K562 (cell line): ENCODE measurements at regions not wholly inside any gene's neighbourhood (a gene's known extent, or its start where the extent isn't known, plus 50 kb on each side); places are given as distances from the start of the nearest gene placed in this dataset.

Source experiments
- ATF3 ChIP-seq, 2 experiments: fragments of 450-650 bp in 1 of 2; sonication (generic) in 1 of 2; formaldehyde crosslinking in 1 of 2; IDR thresholded peaks in 1 of 2; conservative IDR thresholded peaks in 1 of 2; 2 replicates each; pipeline versions ENCODE4 v1.6.1 to v1.8.1; 2016 to 2023; ENCODE audit warnings: mild to moderate bottlenecking in 2 of 2, moderate library complexity in 2 of 2, inconsistent platforms in 1 of 2, missing genetic modification reagents in 1 of 2
- CREM ChIP-seq: IDR thresholded peaks from 2 replicates; pipeline ENCODE4 v1.6.1; 2014; ENCODE audit warnings: antibody characterized with exemption, low read depth
- DEAF1 ChIP-seq: fragments of 450-650 bp; formaldehyde crosslinking; IDR thresholded peaks from 2 replicates; pipeline ENCODE4 v1.4.0; 2020; ENCODE audit warnings: mild to moderate bottlenecking, moderate library complexity
- DMBX1 ChIP-seq: fragments of 250-450 bp; sonication (Bioruptor Pico); IDR thresholded peaks from 2 replicates; pipeline ENCODE4 v1.8.0; 2022; ENCODE audit warnings: inconsistent platforms, mild to moderate bottlenecking, moderate library complexity, borderline replicate concordance
- EGR1 ChIP-seq: fragments of 450-650 bp; conservative IDR thresholded peaks from 2 replicates; pipeline ENCODE4 v1.6.1; 2017; ENCODE audit warnings: mild to moderate bottlenecking
- ETV1 ChIP-seq: fragments of 450-650 bp; conservative IDR thresholded peaks from 2 replicates; pipeline ENCODE4 v1.6.1; 2016; ENCODE audit warnings: missing genetic modification characterization, control low read depth, low read depth, missing compliant biosample characterization
- FOXK2 ChIP-seq, 2 experiments: fragments of 450-650 bp; IDR thresholded peaks in 1 of 2; conservative IDR thresholded peaks in 1 of 2; 2 replicates each; pipeline ENCODE4 v1.6.1; 2016; ENCODE audit warnings: low read depth in 2 of 2, mild to moderate bottlenecking in 1 of 2
- GTF3C2 ChIP-seq: IDR thresholded peaks from 3 replicates; pipeline ENCODE4 v1.6.1; 2011; ENCODE audit warnings: borderline replicate concordance, mild to moderate bottlenecking, moderate library complexity; ENCODE audit not compliant: insufficient read length; ENCODE audit errors: extremely low read depth
- PHB2 ChIP-seq: fragments of 450-650 bp; IDR thresholded peaks from 2 replicates; pipeline ENCODE4 v1.6.1; 2017; ENCODE audit warnings: low read depth
- SOX6 ChIP-seq: fragments of 450-650 bp; IDR thresholded peaks from 2 replicates; pipeline ENCODE4 v1.6.1; 2014; ENCODE audit warnings: mild to moderate bottlenecking
- TAF7 ChIP-seq: fragments of 450-650 bp; IDR thresholded peaks from 2 replicates; pipeline ENCODE4 v1.6.1; 2016; ENCODE audit warnings: missing genetic modification characterization, missing compliant biosample characterization
- ZNF274 ChIP-seq: IDR thresholded peaks from 2 replicates; pipeline ENCODE4 v1.6.1; 2011; ENCODE audit warnings: low read depth, mild to moderate bottlenecking, low read length, moderate library complexity, borderline replicate concordance
- ZNF324 ChIP-seq: fragments of 250-450 bp; sonication (Bioruptor Pico); IDR thresholded peaks from 2 replicates; pipeline ENCODE4 v1.4.0; 2020; ENCODE audit warnings: mild to moderate bottlenecking
- ZNF655 ChIP-seq: fragments of 250-450 bp; sonication (Bioruptor Pico); IDR thresholded peaks from 2 replicates; pipeline ENCODE4 v1.5.0; 2021

- TF ChIP-seq ETV1 (tag): peak; percentile 45
- no peak for TF ChIP-seq ZNF324 (CRISPR knock-in tag)
- TF ChIP-seq FOXK2 (conservative IDR thresholded peaks at IDR 0.05 in 1 of 2, IDR thresholded peaks at IDR 0.05 in 1 of 2; ENCODE audit: low read depth in 2 of 2): 0 out of 4 replicates have a peak, but pooled peaks of 1 of the 2 experiments have one; percentile 19
- no peak for TF ChIP-seq CREM
- no peak for TF ChIP-seq TAF7 (tag)
- no peak for TF ChIP-seq ATF3 (IDR thresholded peaks at IDR 0.05)
- no peak for TF ChIP-seq ATF3 (CRISPR knock-in tag; conservative IDR thresholded peaks at IDR 0.05)
- 0 out of 2 replicates have a peak, but pooled peaks have one; percentile 15 for TF ChIP-seq SOX6
- TF ChIP-seq PHB2: no peak
- no peak for TF ChIP-seq GTF3C2
- no peak for TF ChIP-seq ZNF655
- peak; percentile 33; the same call in 1 of the 2 replicates for TF ChIP-seq DMBX1 (CRISPR knock-in tag)
- no peak for TF ChIP-seq EGR1
- TF ChIP-seq DEAF1 (CRISPR knock-in tag): no peak
- no peak for TF ChIP-seq ZNF274
These were observed 217.9 kb upstream of the BTG1 start (continued) for GRCh38 chr12:92363295-92364146.
